Upper lobe of left lung (tissue), 6 donors: ENCODE measurements at regions not wholly inside any gene's neighbourhood (a gene's known extent, or its start where the extent isn't known, plus 50 kb on each side); places are given as distances from the start of the nearest gene placed in this dataset.
A peak's percentile ranks its signal among the peaks of the same experiment; 100 is the strongest.

Experiments
- ATAC-seq, 2 donors: fragments of 200-7000 bp; cut with Tn5 transposase; one replicate each; pipeline ENCODE4 v1.9.1; 2022; ENCODE audit warnings: mild to moderate bottlenecking in 2 of 2, moderate library complexity in 2 of 2; ENCODE audit not compliant: low FRiP score in 2 of 2
- DNase-seq, 2 donors: peaks; one replicate each; pipeline ENCODE4 v3.0.0-alpha.2; 2019 to 2020
- H3K27ac ChIP-seq, 4 donors: fragments of 200-600 bp; sonication (generic); one replicate each; pipeline ENCODE4 v1.5.1; 2016 to 2019
- H3K27me3 ChIP-seq, 4 donors: fragments of 200-600 bp; sonication (generic); one replicate each; pipeline ENCODE4 v1.5.1; 2017 to 2019
- H3K36me3 ChIP-seq, 4 donors: fragments of 200-600 bp; sonication (generic); one replicate each; pipeline ENCODE4 v1.5.1; 2016 to 2019
- H3K4me1 ChIP-seq, 4 donors: fragments of 200-600 bp; sonication (generic); one replicate each; pipeline ENCODE4 v1.5.1; 2018 to 2019
- H3K4me3 ChIP-seq, 4 donors: fragments of 200-600 bp; sonication (generic); one replicate each; pipeline ENCODE4 v1.5.1; 2017 to 2019; ENCODE audit warnings: mild to moderate bottlenecking in 2 of 4, moderate library complexity in 1 of 4
- H3K9me3 ChIP-seq, 4 donors: fragments of 200-600 bp; sonication (generic); one replicate each; pipeline ENCODE4 v1.5.1; 2018 to 2019
- EP300 ChIP-seq, 4 donors: sonication (generic); formaldehyde crosslinking; IDR thresholded peaks; one replicate each; pipeline ENCODE4 v1.5.1; 2017; ENCODE audit warnings: antibody characterized with exemption in 4 of 4, control low read depth in 2 of 4
- POLR2A ChIP-seq, 4 donors: fragments of 450-650 bp; IDR thresholded peaks; one replicate each; pipeline ENCODE4 v1.5.1; 2016 to 2017; ENCODE audit warnings: antibody characterized with exemption in 4 of 4, mild to moderate bottlenecking in 2 of 4
- POLR2AphosphoS5 ChIP-seq, 2 donors: sonication (generic); formaldehyde crosslinking; IDR thresholded peaks; one replicate each; pipeline ENCODE4 v1.5.1; 2017; ENCODE audit warnings: antibody characterized with exemption in 2 of 2
- WGBS, 2 donors: methylation state at CpG; one replicate each; pipeline ENCODE4 v1.1.5; 2017 to 2018; 5-methylcytosine and 5-hydroxymethylcytosine counted together
- TF ChIP-seq, protein P1 (sequence below), 6 experiments: fragments of 450-650 bp in 4 of 6; fragments of 200-600 bp in 2 of 6; sonication (generic) in 2 of 6; IDR thresholded peaks; one replicate each; pipeline ENCODE4 v1.5.1; 2016 to 2019; ENCODE audit warnings: antibody characterized with exemption in 6 of 6
- donor health status: DM: no; HTN: no; CAD: no; lungs with moderate emphysema.
- donor health status: DM: no; HTN: yes; CAD: no; lungs with severe emphysema.

DNA sequence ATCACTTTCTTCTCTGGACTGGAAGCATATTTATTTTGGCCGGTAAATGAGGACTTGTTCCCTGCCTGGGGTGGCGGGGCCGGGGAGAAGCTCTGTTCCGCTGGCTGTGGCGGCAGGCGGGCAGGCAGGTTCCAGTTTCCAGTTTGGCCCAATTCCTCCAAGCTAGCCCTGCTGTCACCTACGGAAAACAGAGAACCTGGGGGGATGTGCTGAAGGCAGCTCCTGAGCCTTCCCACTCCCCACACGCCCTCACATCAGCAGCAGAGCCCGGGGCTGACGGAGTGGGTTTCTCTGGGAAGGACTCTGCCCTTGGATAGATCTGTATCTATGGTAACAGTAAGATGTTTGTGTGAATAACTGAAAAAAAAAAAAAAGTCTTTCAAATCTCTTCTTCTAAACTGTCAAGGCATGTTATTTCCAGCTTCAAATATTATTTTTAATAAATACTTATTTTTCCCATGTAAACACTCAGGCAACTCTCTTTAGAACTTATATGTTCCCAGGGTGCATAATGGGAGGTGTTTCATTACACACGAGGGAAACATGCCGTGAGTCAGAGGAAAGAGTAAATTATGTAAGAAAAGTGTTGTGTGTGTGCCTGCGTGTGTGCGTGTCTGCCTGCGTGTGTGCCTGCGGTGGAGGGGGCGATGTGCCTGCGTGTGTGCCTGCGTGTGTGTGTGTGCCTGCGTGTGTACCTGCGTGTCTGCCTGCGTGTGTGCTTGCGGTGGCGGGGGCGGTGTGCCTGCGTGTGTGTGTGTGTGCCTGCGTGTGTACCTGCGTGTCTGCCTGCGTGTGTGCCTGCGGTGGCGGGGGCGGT, 116.1 kb upstream of the ZNF516 start:
- WGBS, 2 donors, result 71 to 82% methylated on average over 32 of the region's 32 CpGs

DNA sequence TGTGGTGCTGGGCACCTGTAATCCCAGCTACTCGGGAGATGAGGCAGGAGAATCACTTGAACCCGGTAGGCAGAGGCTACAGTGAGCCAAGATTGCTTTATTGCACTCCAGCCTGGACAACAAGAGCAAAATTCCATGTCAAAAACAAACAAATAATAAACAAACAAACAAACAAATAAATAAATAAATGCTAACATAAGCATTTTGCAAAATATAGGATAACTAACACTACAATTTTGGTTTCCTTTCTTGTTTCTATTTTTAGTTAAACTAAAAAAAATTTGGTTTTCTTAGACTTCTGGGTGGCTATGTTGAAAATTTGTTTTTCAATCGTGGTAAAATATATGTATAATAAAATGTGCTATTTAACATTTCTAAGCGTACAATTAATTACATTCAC, 115.0 kb upstream of the ZNF516 start:
- WGBS, 2 donors, result 95 to 96% methylated on average over 4 of the region's 4 CpGs
- no peaks in the 10 kb centered on the region for H3K36me3 ChIP-seq
- ATAC-seq, result no peak

More for the DNA sequence above, 116.1 kb upstream of the ZNF516 start:
- ATAC-seq (peak in 1 of 2 donors; percentile 61), DNase-seq (peak in 1 of 2 donors; percentile 50)
- Histone ChIP-seq H3K4me3 (peak overlapping the region in 1 of 4 donors; percentile 6), H3K4me1 (no peaks in the 10 kb centered on the region), H3K36me3 (no peaks in the 10 kb centered on the region), H3K27me3 (no peaks in the 10 kb centered on the region), H3K27ac (no peak overlapping the region), H3K9me3 (no peaks in the 10 kb centered on the region)
- TF ChIP-seq EP300 (IDR thresholded peaks at IDR 0.05), result no peak
- TF ChIP-seq, protein P1, sequence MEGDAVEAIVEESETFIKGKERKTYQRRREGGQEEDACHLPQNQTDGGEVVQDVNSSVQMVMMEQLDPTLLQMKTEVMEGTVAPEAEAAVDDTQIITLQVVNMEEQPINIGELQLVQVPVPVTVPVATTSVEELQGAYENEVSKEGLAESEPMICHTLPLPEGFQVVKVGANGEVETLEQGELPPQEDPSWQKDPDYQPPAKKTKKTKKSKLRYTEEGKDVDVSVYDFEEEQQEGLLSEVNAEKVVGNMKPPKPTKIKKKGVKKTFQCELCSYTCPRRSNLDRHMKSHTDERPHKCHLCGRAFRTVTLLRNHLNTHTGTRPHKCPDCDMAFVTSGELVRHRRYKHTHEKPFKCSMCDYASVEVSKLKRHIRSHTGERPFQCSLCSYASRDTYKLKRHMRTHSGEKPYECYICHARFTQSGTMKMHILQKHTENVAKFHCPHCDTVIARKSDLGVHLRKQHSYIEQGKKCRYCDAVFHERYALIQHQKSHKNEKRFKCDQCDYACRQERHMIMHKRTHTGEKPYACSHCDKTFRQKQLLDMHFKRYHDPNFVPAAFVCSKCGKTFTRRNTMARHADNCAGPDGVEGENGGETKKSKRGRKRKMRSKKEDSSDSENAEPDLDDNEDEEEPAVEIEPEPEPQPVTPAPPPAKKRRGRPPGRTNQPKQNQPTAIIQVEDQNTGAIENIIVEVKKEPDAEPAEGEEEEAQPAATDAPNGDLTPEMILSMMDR (IDR thresholded peaks at IDR 0.05), result no peak
- TF ChIP-seq POLR2A (IDR thresholded peaks at IDR 0.05), result no peak
- no peak for TF ChIP-seq POLR2AphosphoS5 (IDR thresholded peaks at IDR 0.05)

DNA sequence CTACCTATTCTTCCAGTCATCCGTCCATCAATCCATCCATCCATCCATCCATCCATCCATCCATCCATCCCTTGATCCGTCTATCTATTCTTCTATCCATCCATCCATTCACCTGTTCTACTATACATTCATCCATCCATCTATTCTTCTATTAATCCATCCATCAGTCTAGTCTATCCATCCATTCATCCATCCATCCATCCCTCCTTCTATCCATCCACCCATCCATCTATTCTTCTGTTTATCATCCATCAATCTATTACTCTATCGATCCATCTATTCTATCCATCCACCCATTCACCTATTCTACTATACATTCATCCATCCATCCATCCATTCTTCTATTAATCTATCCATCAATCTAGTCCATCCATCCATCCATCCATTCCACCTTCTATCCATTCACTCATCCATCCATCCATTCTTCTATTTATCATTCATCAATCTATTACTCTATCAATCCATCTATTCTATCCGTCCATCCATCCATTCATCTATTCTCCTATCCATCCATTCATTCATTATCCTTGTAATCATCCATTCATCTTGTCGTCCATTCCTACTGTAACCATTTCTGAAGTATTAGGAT, 110.4 kb upstream of the ZNF516 start:
- Histone ChIP-seq H3K9me3 (no peaks in the 10 kb centered on the region), H3K4me3 (no peak overlapping the region), H3K36me3 (no peaks in the 10 kb centered on the region), H3K27ac (no peak overlapping the region), H3K4me1 (no peaks in the 10 kb centered on the region), H3K27me3 (no peaks in the 10 kb centered on the region)
- 90 to 95% methylated on average over 5 of the region's 5 CpGs for WGBS, 2 donors
- ATAC-seq, result no peak
- no peak for DNase-seq
- TF ChIP-seq POLR2AphosphoS5 (IDR thresholded peaks at IDR 0.05) (no peak), POLR2A (IDR thresholded peaks at IDR 0.05) (no peak), EP300 (IDR thresholded peaks at IDR 0.05) (no peak)
- TF ChIP-seq, protein P1 (IDR thresholded peaks at IDR 0.05), result no peak

More for the DNA sequence above, 115.0 kb upstream of the ZNF516 start:
- H3K4me1 ChIP-seq, result no peaks in the 10 kb centered on the region
- H3K4me3 ChIP-seq, result no peak overlapping the region
- TF ChIP-seq EP300 (IDR thresholded peaks at IDR 0.05), result no peak
- no peak for TF ChIP-seq POLR2AphosphoS5 (IDR thresholded peaks at IDR 0.05)
- no peaks in the 10 kb centered on the region for H3K9me3 ChIP-seq
- no peaks in the 10 kb centered on the region for H3K27me3 ChIP-seq
- H3K27ac ChIP-seq, result no peak overlapping the region
- no peak for DNase-seq

DNA sequence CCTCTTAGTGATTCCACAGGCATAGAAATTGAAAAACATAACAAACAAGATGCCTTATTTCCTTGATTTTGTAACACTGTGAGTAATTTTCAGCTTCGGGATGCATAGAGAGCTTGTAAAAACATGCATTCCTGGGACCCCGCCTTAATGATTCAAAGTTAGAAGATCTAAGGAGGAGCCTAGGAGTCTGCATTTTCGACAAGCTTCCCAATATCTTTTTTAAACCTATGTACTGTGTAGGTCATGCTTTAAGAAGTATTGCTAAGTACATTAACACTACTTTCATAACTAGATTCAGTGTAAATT, 109.8 kb upstream of the ZNF516 start:
- no peaks in the 10 kb centered on the region for H3K27me3 ChIP-seq
- H3K36me3 ChIP-seq, result no peaks in the 10 kb centered on the region
- WGBS, 2 donors, result 62 to 69% methylated on average over 3 of the region's 3 CpGs
- no peaks in the 10 kb centered on the region for H3K9me3 ChIP-seq
- no peak overlapping the region for H3K27ac ChIP-seq
- DNase-seq, result no peak
- no peak overlapping the region for H3K4me3 ChIP-seq
- no peak for TF ChIP-seq POLR2A (IDR thresholded peaks at IDR 0.05)
- TF ChIP-seq, protein P1 (IDR thresholded peaks at IDR 0.05), result no peak
- TF ChIP-seq EP300 (IDR thresholded peaks at IDR 0.05), result no peak
- no peak for TF ChIP-seq POLR2AphosphoS5 (IDR thresholded peaks at IDR 0.05)
- no peak for ATAC-seq
- no peaks in the 10 kb centered on the region for H3K4me1 ChIP-seq

DNA sequence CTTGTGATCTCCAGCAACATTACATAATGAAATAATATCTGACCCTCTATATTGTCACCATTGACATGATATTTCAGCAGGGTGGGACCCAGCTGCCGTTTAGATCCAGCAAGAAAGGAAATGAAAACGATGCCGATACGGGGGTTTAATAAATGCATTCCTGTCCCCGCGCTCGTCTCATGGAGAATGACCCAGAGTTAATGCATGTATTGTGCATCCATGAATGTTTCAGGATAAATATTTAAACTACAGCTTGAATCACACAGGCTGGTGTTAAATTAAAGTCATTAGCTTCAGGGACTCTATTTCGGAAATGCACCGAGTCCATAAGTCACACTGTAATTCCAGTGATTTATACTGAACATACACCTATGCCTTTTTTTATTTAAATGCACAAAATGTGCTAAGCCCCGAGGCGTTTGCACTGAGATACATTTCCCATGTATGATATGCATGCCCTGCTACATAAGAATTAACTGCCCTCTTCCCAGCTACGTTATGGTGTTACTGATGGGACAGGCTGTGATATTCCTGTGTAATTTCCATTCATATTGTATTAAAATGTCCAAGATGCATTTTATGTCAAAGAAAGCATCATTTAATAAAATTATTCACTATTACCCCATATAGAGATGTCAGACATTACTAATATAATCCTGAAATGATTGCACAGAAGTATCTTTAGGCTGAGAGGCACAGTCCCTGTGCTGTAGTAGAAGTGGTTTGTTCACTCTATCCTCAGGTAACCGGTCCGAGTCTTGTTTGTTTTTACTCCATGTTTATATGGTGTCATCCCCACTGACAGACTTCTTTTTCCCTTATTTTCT, 109.3 kb upstream of the ZNF516 start:
- Histone ChIP-seq H3K4me3 (no peak overlapping the region), H3K9me3 (no peaks in the 10 kb centered on the region), H3K27ac (no peak overlapping the region), H3K4me1 (no peaks in the 10 kb centered on the region), H3K27me3 (no peaks in the 10 kb centered on the region), H3K36me3 (no peaks in the 10 kb centered on the region)
- no peak for TF ChIP-seq POLR2AphosphoS5 (IDR thresholded peaks at IDR 0.05)
- no peak for TF ChIP-seq EP300 (IDR thresholded peaks at IDR 0.05)
- no peak for TF ChIP-seq POLR2A (IDR thresholded peaks at IDR 0.05)
- TF ChIP-seq, protein P1 (IDR thresholded peaks at IDR 0.05), result no peak
- DNase-seq (no peak), ATAC-seq (no peak)
- 77 to 80% methylated on average over 14 of the region's 14 CpGs for WGBS, 2 donors
